Ectodermal cell (in vitro differentiated cells): ENCODE measurements at regions not wholly inside any gene's neighbourhood (a gene's known extent, or its start where the extent isn't known, plus 50 kb on each side); places are given as distances from the start of the nearest gene placed in this dataset.

Experiments
- H3K27ac ChIP-seq: 2 replicates; pipeline ENCODE4 v1.7.0; 2013; ENCODE audit warnings: mild to moderate bottlenecking, low read depth, low read length; ENCODE audit not compliant: insufficient read depth, poor library complexity, severe bottlenecking
- H3K27me3 ChIP-seq: 2 replicates; pipeline ENCODE4 v1.7.0; 2013; ENCODE audit warnings: mild to moderate bottlenecking, low read length; ENCODE audit not compliant: insufficient read depth, control insufficient read depth, poor library complexity, severe bottlenecking
- H3K36me3 ChIP-seq: one replicate; pipeline ENCODE4 v1.7.0; 2013; ENCODE audit warnings: low read length; ENCODE audit not compliant: control insufficient read depth, insufficient read depth
- H3K4me1 ChIP-seq: one replicate; pipeline ENCODE4 v1.7.0; 2013; ENCODE audit warnings: low read length; ENCODE audit not compliant: control insufficient read depth, insufficient read depth
- H3K4me3 ChIP-seq: 2 replicates; pipeline ENCODE4 v1.7.0; 2013; ENCODE audit warnings: low read depth, low read length, control low read depth; ENCODE audit not compliant: insufficient read depth
- H3K9me3 ChIP-seq: 2 replicates; pipeline ENCODE4 v1.7.0; 2013; ENCODE audit warnings: mild to moderate bottlenecking, low read length, moderate library complexity; ENCODE audit not compliant: control insufficient read depth
- WGBS, 2 experiments: methylation state at CpG; one replicate each; pipeline ENCODE4 v1.1.7; 2013; ENCODE audit warnings: missing lambda C conversion rate in 2 of 2; 5-methylcytosine and 5-hydroxymethylcytosine counted together

DNA sequence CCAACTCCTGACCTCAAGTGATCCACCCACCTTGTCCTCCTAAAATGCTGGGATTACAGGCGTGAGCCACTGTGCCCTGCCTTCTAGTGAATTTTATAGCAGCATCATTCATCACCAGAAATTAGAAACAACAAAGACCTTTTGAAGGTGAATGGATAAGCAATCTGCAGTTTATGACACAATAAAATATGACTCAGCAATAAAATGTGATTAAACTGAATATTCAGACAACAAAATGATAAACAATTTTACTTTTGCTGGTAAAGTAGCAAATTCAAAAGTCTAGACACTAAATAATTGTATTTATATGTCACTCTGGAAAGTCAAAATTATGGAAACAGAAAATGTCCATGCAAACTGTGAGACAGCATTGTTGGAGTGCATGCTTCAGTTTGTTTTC is 656.6 kb downstream of the CBLN2 start:
- no peaks in the 10 kb centered on the region for H3K27me3 ChIP-seq
- H3K9me3 ChIP-seq, result peaks cover 8% of the 10 kb centered on the region
- H3K4me1 ChIP-seq, result no peaks in the 10 kb centered on the region
- H3K36me3 ChIP-seq, result no peaks in the 10 kb centered on the region
- 79% methylated on average over 1 of the region's 1 CpG for WGBS, 2 experiments
- no peak overlapping the region for H3K27ac ChIP-seq
- no peak overlapping the region for H3K4me3 ChIP-seq

- Histone ChIP-seq H3K27ac (no peak overlapping the region), H3K36me3 (no peaks in the 10 kb centered on the region), H3K9me3 (peaks cover 3% of the 10 kb centered on the region), H3K4me1 (no peaks in the 10 kb centered on the region), H3K4me3 (no peak overlapping the region), H3K27me3 (no peaks in the 10 kb centered on the region)
- 87 to 90% methylated on average over 4 of the region's 4 CpGs for WGBS, 2 experiments
Observed at GRCh38 chr18:71878226-71878625, 665.9 kb downstream of the CBLN2 start.

GRCh38 chr18:71873695-71874094 is 670.4 kb downstream of the CBLN2 start:
- no peaks in the 10 kb centered on the region for H3K27me3 ChIP-seq
- no peak overlapping the region for H3K27ac ChIP-seq
- H3K9me3 ChIP-seq, result no peaks in the 10 kb centered on the region
- no peak overlapping the region for H3K4me3 ChIP-seq
- no peaks in the 10 kb centered on the region for H3K36me3 ChIP-seq
- WGBS, 2 experiments, result 89 to 99% methylated on average over 3 to 4 of the region's 4 CpGs
- H3K4me1 ChIP-seq, result no peaks in the 10 kb centered on the region

GRCh38 chr18:71865888-71866287 is 678.3 kb downstream of the CBLN2 start:
- 82 to 83% methylated on average over 5 of the region's 5 CpGs for WGBS, 2 experiments

GRCh38 chr18:71850602-71851001 is 693.5 kb downstream of the CBLN2 start:
- Histone ChIP-seq H3K36me3 (no peaks in the 10 kb centered on the region), H3K27me3 (no peaks in the 10 kb centered on the region), H3K9me3 (peaks cover 4% of the 10 kb centered on the region), H3K27ac (no peak overlapping the region), H3K4me3 (no peak overlapping the region), H3K4me1 (no peaks in the 10 kb centered on the region)
- 63 to 78% methylated on average over 1 of the region's 1 CpG for WGBS, 2 experiments

More at GRCh38 chr18:71865888-71866287, 678.3 kb downstream of the CBLN2 start:
- no peaks in the 10 kb centered on the region for H3K36me3 ChIP-seq
- no peaks in the 10 kb centered on the region for H3K27me3 ChIP-seq
- no peak overlapping the region for H3K27ac ChIP-seq
- H3K9me3 ChIP-seq, result no peaks in the 10 kb centered on the region
- no peak overlapping the region for H3K4me3 ChIP-seq
- H3K4me1 ChIP-seq, result no peaks in the 10 kb centered on the region

GRCh38 chr18:71849407-71849806 is 694.7 kb downstream of the CBLN2 start:
- WGBS, 2 experiments, result 71 to 77% methylated on average over 4 of the region's 4 CpGs
- H3K4me1 ChIP-seq, result no peaks in the 10 kb centered on the region
- peaks cover 7% of the 10 kb centered on the region for H3K9me3 ChIP-seq
- no peak overlapping the region for H3K27ac ChIP-seq
- no peak overlapping the region for H3K4me3 ChIP-seq
- H3K36me3 ChIP-seq, result no peaks in the 10 kb centered on the region
- no peaks in the 10 kb centered on the region for H3K27me3 ChIP-seq

DNA sequence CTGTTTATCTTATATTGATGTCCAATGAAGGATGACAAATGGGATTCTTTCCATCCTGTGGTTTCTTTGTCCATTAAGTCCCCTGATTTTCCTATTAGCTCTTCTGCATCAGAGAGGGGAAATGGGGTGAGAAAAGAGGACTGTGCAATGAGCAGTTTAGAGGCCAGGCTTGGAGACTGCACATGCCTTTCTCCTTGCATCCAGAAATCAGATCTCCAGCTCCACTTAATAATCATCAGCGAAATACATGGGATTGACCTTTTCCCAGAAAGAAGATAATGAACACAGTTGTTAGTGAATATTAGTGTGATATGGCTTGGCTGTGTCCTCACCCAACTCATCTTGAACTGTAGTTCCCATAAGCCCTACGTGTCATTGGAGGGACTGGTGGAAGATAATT is 697.4 kb downstream of the CBLN2 start:
- Histone ChIP-seq H3K9me3 (peaks cover 12% of the 10 kb centered on the region), H3K4me3 (no peak overlapping the region), H3K4me1 (no peaks in the 10 kb centered on the region), H3K27me3 (no peaks in the 10 kb centered on the region), H3K27ac (no peak overlapping the region), H3K36me3 (no peaks in the 10 kb centered on the region)
- WGBS, 2 experiments, result 42 to 73% methylated on average over 1 to 2 of the region's 2 CpGs

GRCh38 chr18:71844814-71845213 is 699.3 kb downstream of the CBLN2 start:
- Histone ChIP-seq H3K27me3 (no peaks in the 10 kb centered on the region), H3K4me3 (no peak overlapping the region), H3K9me3 (peaks cover 12% of the 10 kb centered on the region), H3K27ac (no peak overlapping the region), H3K36me3 (no peaks in the 10 kb centered on the region), H3K4me1 (no peaks in the 10 kb centered on the region)
- WGBS, 2 experiments, result 63 to 66% methylated on average over 4 of the region's 5 CpGs

GRCh38 chr18:71842666-71843065 is 701.5 kb downstream of the CBLN2 start:
- Histone ChIP-seq H3K27me3 (no peaks in the 10 kb centered on the region), H3K27ac (no peak overlapping the region), H3K4me1 (no peaks in the 10 kb centered on the region), H3K9me3 (peaks cover 12% of the 10 kb centered on the region), H3K36me3 (no peaks in the 10 kb centered on the region), H3K4me3 (no peak overlapping the region)
- WGBS, 2 experiments, result 89 to 91% methylated on average over 5 of the region's 5 CpGs

DNA sequence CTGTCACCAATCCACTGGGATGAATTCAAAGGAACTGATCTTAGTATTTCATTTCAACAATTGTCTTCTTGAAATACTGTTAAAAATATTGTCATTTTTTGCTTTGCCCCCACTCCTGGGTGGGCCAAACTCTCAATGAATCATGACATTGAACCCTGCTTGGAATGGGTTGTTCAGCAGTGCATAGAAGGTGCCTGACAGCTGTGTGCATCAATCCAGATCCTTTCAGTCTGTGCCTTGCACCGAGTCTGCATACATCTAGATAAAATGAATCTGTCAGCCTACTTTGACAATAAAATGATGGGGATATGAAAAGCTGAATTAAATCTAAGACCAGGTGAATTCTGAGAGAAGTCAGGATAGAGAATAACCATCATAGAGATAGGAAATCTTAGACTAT is 706.6 kb downstream of the CBLN2 start:
- no peaks in the 10 kb centered on the region for H3K36me3 ChIP-seq
- 77 to 88% methylated on average over 1 of the region's 1 CpG for WGBS, 2 experiments
- no peak overlapping the region for H3K27ac ChIP-seq
- H3K4me1 ChIP-seq, result no peaks in the 10 kb centered on the region
- no peaks in the 10 kb centered on the region for H3K9me3 ChIP-seq
- H3K27me3 ChIP-seq, result no peaks in the 10 kb centered on the region
- H3K4me3 ChIP-seq, result no peak overlapping the region

- H3K27me3 ChIP-seq, result no peaks in the 10 kb centered on the region
- WGBS, 2 experiments, result 85 to 88% methylated on average over 10 to 12 of the region's 13 CpGs
- no peaks in the 10 kb centered on the region for H3K36me3 ChIP-seq
- no peaks in the 10 kb centered on the region for H3K9me3 ChIP-seq
- no peak overlapping the region for H3K4me3 ChIP-seq
- no peak overlapping the region for H3K27ac ChIP-seq
- H3K4me1 ChIP-seq, result no peaks in the 10 kb centered on the region
Observed at GRCh38 chr18:71832946-71833617, 711.1 kb downstream of the CBLN2 start.
